Femur (tissue), 1 donor: ENCODE measurements at regions not wholly inside any gene's neighbourhood (a gene's known extent, or its start where the extent isn't known, plus 50 kb on each side); places are given as distances from the start of the nearest gene placed in this dataset.

Experiments used
- DNase-seq: peaks from one replicate; pipeline ENCODE4 v3.0.0-alpha.2; 2017

- no peak for DNase-seq
These were observed 107.3 kb upstream of the CCDC196 start for GRCh38 chr14:66378712-66379505.

DNA sequence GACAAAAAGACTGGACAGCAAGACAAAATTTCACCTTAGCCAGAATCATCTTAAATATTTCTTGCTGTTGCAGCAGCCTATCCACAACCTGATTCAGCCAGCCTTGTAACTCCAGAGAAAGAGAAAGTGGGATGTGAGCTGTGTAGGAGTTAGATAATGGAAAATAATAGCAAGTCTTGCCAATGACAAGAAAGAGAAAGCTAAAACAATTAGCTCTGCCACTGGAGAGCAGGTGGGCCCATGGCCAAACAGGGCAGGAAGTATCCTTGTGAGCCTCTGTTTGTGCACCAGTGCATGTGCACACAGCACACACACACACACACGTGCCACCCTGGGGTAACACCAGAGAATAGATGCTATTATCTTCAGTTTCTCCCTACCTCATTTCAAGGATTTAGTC lies 106.0 kb upstream of the CCDC196 start:
- peak; percentile 47 for DNase-seq

DNA sequence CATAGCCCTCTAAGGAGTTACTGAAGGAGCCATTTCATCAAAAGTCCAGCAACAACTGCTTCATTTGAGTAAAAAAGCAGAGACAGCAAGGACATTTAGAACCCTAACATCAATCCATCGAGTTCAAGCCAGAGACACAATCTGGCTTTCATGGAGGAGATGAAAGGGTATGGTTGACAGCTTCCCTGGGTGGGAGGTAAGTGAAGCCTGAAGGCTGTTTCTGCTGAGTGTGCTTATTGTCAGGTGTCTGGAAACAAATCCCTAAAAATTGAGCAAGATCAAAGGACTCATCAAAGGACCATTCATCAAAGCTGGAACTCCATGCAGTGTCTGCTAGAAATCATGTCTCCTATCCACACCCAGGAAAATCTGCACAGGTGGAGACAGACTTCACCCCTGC lies 104.4 kb upstream of the CCDC196 start:
- no peak for DNase-seq

GRCh38 chr14:66383257-66383656 lies 102.9 kb upstream of the CCDC196 start:
- no peak for DNase-seq

GRCh38 chr14:66383771-66384170 lies 102.4 kb upstream of the CCDC196 start:
- DNase-seq = no peak

GRCh38 chr14:66388516-66388915 lies 97.7 kb upstream of the CCDC196 start:
- DNase-seq = no peak

GRCh38 chr14:66389481-66389880 lies 96.7 kb upstream of the CCDC196 start:
- DNase-seq = no peak

DNA sequence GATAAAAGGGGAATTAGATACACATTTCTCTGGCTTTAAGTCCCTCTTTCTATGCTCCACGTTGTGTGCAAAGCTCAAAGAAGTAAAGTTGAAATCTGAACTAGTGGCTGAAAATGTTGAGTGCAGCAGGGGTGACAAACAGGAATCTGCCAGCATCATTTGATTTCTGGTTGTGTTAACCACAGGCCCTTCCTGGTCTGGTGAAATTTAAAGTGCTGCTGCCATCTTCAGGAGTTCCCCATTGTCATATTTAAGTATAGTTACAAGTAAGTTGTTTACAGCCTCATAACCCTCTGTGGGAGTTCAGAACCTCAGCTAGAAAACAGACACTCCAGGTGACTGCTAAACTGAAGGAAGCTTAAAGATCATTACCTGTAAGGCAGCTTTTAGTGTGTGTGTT lies 90.9 kb upstream of the CCDC196 start:
- DNase-seq = no peak

DNA sequence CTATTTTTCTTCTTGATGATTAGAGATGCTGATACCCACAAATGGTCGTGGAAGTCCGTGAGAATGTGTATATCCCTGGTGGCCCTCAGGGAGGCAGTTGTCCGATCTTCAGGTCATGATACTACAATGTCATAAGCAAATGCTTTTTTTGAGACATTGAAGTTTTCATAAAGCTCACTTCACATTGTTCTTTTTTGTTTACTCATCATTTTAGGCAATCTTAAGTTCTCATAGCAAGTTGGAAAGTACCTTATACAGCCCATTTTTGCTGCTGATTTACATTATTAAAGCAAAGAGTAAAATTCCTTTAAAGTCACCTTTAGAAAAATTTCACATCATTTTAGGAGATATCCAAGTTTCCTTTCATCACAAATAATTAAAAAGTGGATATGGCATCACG lies 90.0 kb upstream of the CCDC196 start:
- DNase-seq = no peak

DNA sequence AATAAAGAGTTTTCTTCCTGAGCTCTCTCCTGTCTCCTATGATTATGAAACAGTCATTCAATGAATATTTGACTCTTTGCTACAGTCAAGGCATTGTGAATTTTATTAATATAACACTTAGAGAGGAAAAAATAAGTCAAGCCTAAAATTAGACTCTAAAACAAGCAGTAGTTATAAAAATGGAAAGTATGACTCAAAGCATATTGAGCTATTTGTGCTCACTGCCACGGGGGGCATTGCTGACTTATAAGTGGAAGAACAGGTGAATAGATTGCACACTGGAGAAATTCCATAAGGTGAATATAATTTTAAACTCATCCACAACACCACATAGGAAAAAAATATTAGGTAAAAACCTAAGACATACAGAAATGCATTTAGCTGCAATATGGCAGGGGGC lies 87.7 kb upstream of the CCDC196 start:
- no peak for DNase-seq

GRCh38 chr14:66401449-66402095 lies 84.6 kb upstream of the CCDC196 start:
- no peak for DNase-seq

DNA sequence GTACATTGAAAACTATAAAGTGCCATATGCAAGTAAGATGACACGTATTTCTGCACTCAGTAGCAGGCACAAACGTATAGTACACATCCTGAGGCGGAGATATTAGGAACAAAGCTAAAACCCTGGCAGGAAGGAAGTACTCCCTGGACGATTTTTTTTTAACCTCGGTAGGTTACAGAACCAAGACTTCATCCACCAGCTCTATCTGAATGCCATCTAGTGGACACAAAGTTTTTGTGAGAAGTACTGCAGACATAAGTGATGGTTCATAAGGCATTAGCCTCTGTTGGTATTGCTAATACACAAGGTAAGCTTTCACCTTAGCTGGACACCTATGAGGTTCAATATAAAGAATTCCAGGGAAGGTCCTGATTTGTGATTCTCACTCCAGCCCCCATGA lies 83.0 kb upstream of the CCDC196 start:
- DNase-seq = no peak

GRCh38 chr14:66404051-66404545 lies 82.1 kb upstream of the CCDC196 start:
- no peak for DNase-seq

GRCh38 chr14:66405158-66405557 lies 81.0 kb upstream of the CCDC196 start:
- DNase-seq = no peak

GRCh38 chr14:66413901-66414300 lies 72.3 kb upstream of the CCDC196 start:
- DNase-seq = no peak

DNA sequence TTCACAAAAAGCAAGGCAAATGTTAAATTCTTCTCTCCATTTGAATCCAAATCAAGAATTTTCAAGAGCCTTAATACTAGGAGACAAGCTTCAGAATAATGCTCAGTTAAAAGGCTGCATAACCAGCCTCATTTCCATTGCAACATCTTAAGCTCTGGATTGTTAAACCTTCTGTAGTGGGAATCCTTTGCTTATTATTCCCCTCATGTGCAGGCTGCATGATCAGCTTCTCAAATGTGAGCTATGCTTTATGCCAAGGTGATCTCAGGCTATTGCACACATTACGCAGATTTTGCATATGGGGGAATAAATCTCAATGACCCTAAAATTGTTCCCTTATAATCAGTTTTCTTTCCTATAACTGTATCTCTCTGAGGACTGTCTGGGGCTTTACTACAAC lies 71.7 kb upstream of the CCDC196 start:
- no peak for DNase-seq

- DNase-seq = no peak
These were observed 65.7 kb upstream of the CCDC196 start for GRCh38 chr14:66420251-66421006.

- DNase-seq = no peak
These were observed 63.9 kb upstream of the CCDC196 start for GRCh38 chr14:66421990-66422946.

- no peak for DNase-seq
These were observed 60.8 kb upstream of the CCDC196 start for GRCh38 chr14:66425402-66425801.

GRCh38 chr14:66426451-66426850 lies 59.7 kb upstream of the CCDC196 start:
- DNase-seq = no peak

GRCh38 chr14:66432334-66432733 lies 53.8 kb upstream of the CCDC196 start:
- DNase-seq = no peak

- no peak for DNase-seq
These were observed 51.7 kb upstream of the CCDC196 start for GRCh38 chr14:66434464-66434863.

GRCh38 chr14:66435683-66436082 lies 50.5 kb upstream of the CCDC196 start:
- no peak for DNase-seq
